HL-60 (cell line): ENCODE measurements at regions not wholly inside any gene's neighbourhood (a gene's known extent, or its start where the extent isn't known, plus 50 kb on each side); places are given as distances from the start of the nearest gene placed in this dataset.

Experiments
- CTCF ChIP-seq: IDR thresholded peaks from one replicate; pipeline ENCODE4 v1.5.1; 2011; ENCODE audit warnings: low read length, control low read depth, inconsistent platforms; ENCODE audit not compliant: insufficient read depth
- POLR2AphosphoS5 ChIP-seq: IDR thresholded peaks from 2 replicates; pipeline ENCODE4 v1.6.1; 2012; ENCODE audit warnings: low read depth

GRCh38 chr15:31153531-31153930, 52.0 kb upstream of the TRPM1 start:
- no peak for TF ChIP-seq POLR2AphosphoS5
- no peak for TF ChIP-seq CTCF
